SK-N-SH (cell line): ENCODE measurements at regions not wholly inside any gene's neighbourhood (a gene's known extent, or its start where the extent isn't known, plus 50 kb on each side); places are given as distances from the start of the nearest gene placed in this dataset.

ENCODE experiments used
- CTCF ChIA-PET: fragments of 300-600, 350-600 bp; formaldehyde crosslinking; extraction: SDS; loops from one replicate; lab custom pipeline; 2021; lab: Yijun Ruan, JAX
- POLR2A ChIA-PET: fragments of 350-600 bp; sonication (Branson Sonifier 250); formaldehyde crosslinking; extraction: SDS; loops from one replicate; lab custom pipeline; 2020; ENCODE audit warnings: antibody characterized with exemption, inconsistent platforms; lab: Yijun Ruan, JAX
- DNase-seq: peaks from one replicate; pipeline ENCODE4 v3.0.0; 2012
- H2AFZ ChIP-seq: fragments of 200-600 bp; sonication (generic); 2 replicates; pipeline ENCODE4 v1.8.1; 2016; ENCODE audit warnings: antibody characterized with exemption, mild to moderate bottlenecking, low read depth
- H3F3A ChIP-seq: fragments of 200-600 bp; sonication (generic); replicated peaks from 2 replicates; pipeline ENCODE3; 2016; ENCODE audit warnings: antibody characterized with exemption, mild to moderate bottlenecking; ENCODE audit not compliant: insufficient read depth
- H3K27ac ChIP-seq, 2 experiments: fragments of 200-500 bp in 1 of 2; fragments of 200-600 bp in 1 of 2; sonication (Bioruptor generic) in 1 of 2; sonication (generic), shearing (Covaris generic) in 1 of 2; 2 replicates each; pipeline versions ENCODE4 v1.5.1 to v1.6.1; 2014 to 2016; ENCODE audit warnings: low read depth in 2 of 2, inconsistent platforms in 1 of 2, low read length in 1 of 2, mild to moderate bottlenecking in 1 of 2, mixed read lengths in 1 of 2
- H3K27me3 ChIP-seq: fragments of 200-600 bp; sonication (generic), shearing (Covaris generic); 2 replicates; pipeline ENCODE4 v1.6.1; 2016; ENCODE audit warnings: mixed run types; ENCODE audit not compliant: insufficient read depth
- H3K36me3 ChIP-seq, 2 experiments: fragments of 200-500 bp in 1 of 2; fragments of 200-600 bp in 1 of 2; sonication (Bioruptor generic) in 1 of 2; sonication (generic) in 1 of 2; replicated peaks in 1 of 2; 2 replicates each; pipeline versions ENCODE3 to v1.5.1; 2014 to 2016; ENCODE audit warnings: low read length in 1 of 2, mild to moderate bottlenecking in 1 of 2; ENCODE audit not compliant: insufficient read depth in 2 of 2, control insufficient read depth in 1 of 2
- H3K4me1 ChIP-seq, 2 experiments: fragments of 200-500 bp in 1 of 2; fragments of 200-600 bp in 1 of 2; sonication (Bioruptor generic) in 1 of 2; sonication (generic), shearing (Covaris generic) in 1 of 2; 2 replicates each; pipeline versions ENCODE4 v1.5.1 to v1.6.1; 2014 to 2016; ENCODE audit warnings: low read depth in 1 of 2, low read length in 1 of 2, mixed run types in 1 of 2; ENCODE audit not compliant: insufficient read depth in 2 of 2, control insufficient read depth in 1 of 2
- H3K4me2 ChIP-seq: fragments of 200-600 bp; sonication (generic), shearing (Covaris generic); 2 replicates; pipeline ENCODE4 v1.6.1; 2017; ENCODE audit warnings: mixed run types
- H3K4me3 ChIP-seq, 2 experiments: fragments of 200-500 bp in 1 of 2; fragments of 200-600 bp in 1 of 2; sonication (Bioruptor generic) in 1 of 2; sonication (generic), shearing (Covaris generic) in 1 of 2; 2 replicates each; pipeline versions ENCODE4 v1.5.1 to v1.8.1; 2014 to 2016; ENCODE audit warnings: low read depth in 2 of 2, inconsistent platforms in 1 of 2, low read length in 1 of 2, mild to moderate bottlenecking in 1 of 2, mixed read lengths in 1 of 2, moderate library complexity in 1 of 2
- H3K79me2 ChIP-seq: fragments of 200-600 bp; sonication (generic); 2 replicates; pipeline ENCODE4 v1.8.1; 2017; ENCODE audit warnings: mild to moderate bottlenecking; ENCODE audit not compliant: insufficient read depth
- H3K9ac ChIP-seq: fragments of 200-600 bp; sonication (generic); 2 replicates; pipeline ENCODE4 v1.6.1; 2017; ENCODE audit warnings: mixed run types
- H3K9me2 ChIP-seq: fragments of 200-600 bp; sonication (generic); 2 replicates; pipeline ENCODE4 v1.6.1; 2017; ENCODE audit warnings: mixed run types
- H3K9me3 ChIP-seq: fragments of 200-600 bp; sonication (generic); 2 replicates; pipeline ENCODE4 v1.6.1; 2017; ENCODE audit warnings: mixed run types, mild to moderate bottlenecking, moderate library complexity
- H4K20me1 ChIP-seq: fragments of 200-600 bp; sonication (generic); 2 replicates; pipeline ENCODE4 v1.6.1; 2017; ENCODE audit warnings: mild to moderate bottlenecking, mixed run types; ENCODE audit not compliant: insufficient read depth
- FOSL2 ChIP-seq: IDR thresholded peaks from 2 replicates; pipeline ENCODE4 v1.4.0; 2012; ENCODE audit warnings: low read depth, mild to moderate bottlenecking, moderate library complexity, borderline replicate concordance
- MXI1 ChIP-seq: IDR thresholded peaks from 2 replicates; pipeline ENCODE4 v1.6.1; 2012; ENCODE audit warnings: mild to moderate bottlenecking, low read depth, low read length, improper control_type of control experiment
- RAD21 ChIP-seq: IDR thresholded peaks from 2 replicates; pipeline ENCODE4 v1.6.1; 2012; ENCODE audit warnings: mild to moderate bottlenecking, low read length
- RCOR1 ChIP-seq: fragments of 150-350 bp; IDR thresholded peaks from 2 replicates; pipeline ENCODE4 v1.6.1; 2017; ENCODE audit warnings: antibody characterized with exemption, low read length
- TAF1 ChIP-seq: IDR thresholded peaks from 2 replicates; pipeline ENCODE4 v1.6.1; 2012; ENCODE audit warnings: low read depth, mild to moderate bottlenecking, low read length, moderate library complexity, borderline replicate concordance
- TCF12 ChIP-seq: IDR thresholded peaks from 2 replicates; pipeline ENCODE4 v1.4.0; 2012
- USF1 ChIP-seq: IDR thresholded peaks from 2 replicates; pipeline ENCODE4 v1.4.0; 2012; ENCODE audit warnings: low read depth, borderline replicate concordance
- ZBTB33 ChIP-seq: IDR thresholded peaks from 2 replicates; pipeline ENCODE4 v1.4.0; 2012; ENCODE audit warnings: low read depth, borderline replicate concordance
- WGBS: methylation state at CpG from one replicate; pipeline ENCODE4 v1.1.6; 2017; ENCODE audit warnings: low lambda C conversion rate; 5-methylcytosine and 5-hydroxymethylcytosine counted together
- TF ChIP-seq, protein P1 (sequence below): IDR thresholded peaks from 2 replicates; pipeline ENCODE4; 2012

- no peak overlapping the region for H3K27ac ChIP-seq
- POLR2A ChIA-PET = no interaction called here
- H4K20me1 ChIP-seq = no peaks in the 10 kb centered on the region
- TF ChIP-seq MXI1 (no peak), TAF1 (no peak), USF1 (no peak), TCF12 (no peak), RCOR1 (no peak), ZBTB33 (no peak), FOSL2 (no peak)
- TF ChIP-seq, protein P1, sequence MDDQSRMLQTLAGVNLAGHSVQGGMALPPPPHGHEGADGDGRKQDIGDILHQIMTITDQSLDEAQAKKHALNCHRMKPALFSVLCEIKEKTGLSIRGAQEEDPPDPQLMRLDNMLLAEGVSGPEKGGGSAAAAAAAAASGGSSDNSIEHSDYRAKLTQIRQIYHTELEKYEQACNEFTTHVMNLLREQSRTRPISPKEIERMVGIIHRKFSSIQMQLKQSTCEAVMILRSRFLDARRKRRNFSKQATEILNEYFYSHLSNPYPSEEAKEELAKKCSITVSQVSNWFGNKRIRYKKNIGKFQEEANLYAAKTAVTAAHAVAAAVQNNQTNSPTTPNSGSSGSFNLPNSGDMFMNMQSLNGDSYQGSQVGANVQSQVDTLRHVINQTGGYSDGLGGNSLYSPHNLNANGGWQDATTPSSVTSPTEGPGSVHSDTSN = no peak
- no peak overlapping the region for H2AFZ ChIP-seq
- H3K27me3 ChIP-seq = no peaks in the 10 kb centered on the region
- H3K4me1 ChIP-seq = no peaks in the 10 kb centered on the region
- no peak overlapping the region for H3K4me2 ChIP-seq
- DNase-seq = no peak
- H3F3A ChIP-seq = no peaks in the 10 kb centered on the region
- H3K36me3 ChIP-seq = no peaks in the 10 kb centered on the region
- WGBS = 92% methylated on average over 1 of the region's 1 CpG
- no peaks in the 10 kb centered on the region for H3K9me2 ChIP-seq
- H3K9ac ChIP-seq = no peak overlapping the region
- no peaks in the 10 kb centered on the region for H3K9me3 ChIP-seq
- H3K4me3 ChIP-seq = no peak overlapping the region
- H3K79me2 ChIP-seq = no peaks in the 10 kb centered on the region
- CTCF ChIA-PET = no interaction called here
Measured at GRCh38 chr16:77500286-77500598, 65.4 kb upstream of the ADAMTS18 start.

DNA sequence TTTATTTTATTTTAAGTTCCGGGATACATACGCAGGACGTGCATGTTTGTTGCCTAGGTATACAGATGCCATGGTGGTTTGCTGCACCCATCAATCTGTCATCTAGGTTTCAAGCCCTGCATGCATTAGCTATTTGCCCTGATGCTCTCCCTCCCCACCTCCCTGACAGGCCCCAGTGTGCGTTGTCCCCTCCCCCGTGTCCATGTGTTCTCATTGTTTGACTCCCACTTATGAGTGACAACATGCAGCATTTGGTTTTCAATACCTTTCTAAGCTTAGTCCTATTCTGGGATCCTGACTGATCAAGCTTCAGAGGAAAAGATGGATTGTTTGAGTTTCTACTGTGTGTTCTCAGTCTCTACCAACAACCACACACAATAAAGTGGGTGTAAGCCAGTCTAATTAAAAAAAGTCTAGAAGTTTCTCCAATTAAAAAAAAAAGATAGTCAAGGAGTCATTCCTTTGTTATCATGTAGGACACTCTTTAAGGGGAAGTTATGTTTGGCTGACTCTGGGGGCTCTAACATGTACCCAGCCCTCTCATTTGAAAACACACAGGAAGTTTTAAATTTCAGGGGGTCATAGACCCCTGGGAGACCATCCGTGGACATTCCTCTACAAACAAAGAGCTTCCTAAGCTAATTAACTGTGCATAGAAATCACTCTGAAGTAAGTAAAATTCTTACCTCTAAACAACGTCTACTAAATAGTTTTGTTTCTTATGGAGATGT lies 66.3 kb upstream of the ADAMTS18 start:
- Histone ChIP-seq H3K79me2 (no peaks in the 10 kb centered on the region), H3K36me3 (no peaks in the 10 kb centered on the region), H3K4me3 (no peak overlapping the region), H3K9ac (no peak overlapping the region), H3K27me3 (no peaks in the 10 kb centered on the region), H3F3A (no peaks in the 10 kb centered on the region), H4K20me1 (no peaks in the 10 kb centered on the region)
- no peak for DNase-seq
- 64% methylated on average over 7 of the region's 7 CpGs for WGBS
- no peak for TF ChIP-seq RAD21
- TF ChIP-seq, all 33 proteins: peak for 0
- Histone ChIP-seq H2AFZ (no peak overlapping the region), H3K4me2 (no peak overlapping the region), H3K4me1 (no peaks in the 10 kb centered on the region), H3K9me2 (no peaks in the 10 kb centered on the region), H3K9me3 (no peaks in the 10 kb centered on the region), H3K27ac (no peak overlapping the region)
- CTCF ChIA-PET = interaction anchor here (0.9 kb wide), 1 partner anchor 264 kb away, joined by 4 read pairs; no protein-coding TSS in a partner anchor
- POLR2A ChIA-PET = no interaction called here
